ENCODE measurements at regions not wholly inside any gene's neighbourhood (a gene's known extent, or its start where the extent isn't known, plus 50 kb on each side); places are given as distances from the start of the nearest gene placed in this dataset.

DNA sequence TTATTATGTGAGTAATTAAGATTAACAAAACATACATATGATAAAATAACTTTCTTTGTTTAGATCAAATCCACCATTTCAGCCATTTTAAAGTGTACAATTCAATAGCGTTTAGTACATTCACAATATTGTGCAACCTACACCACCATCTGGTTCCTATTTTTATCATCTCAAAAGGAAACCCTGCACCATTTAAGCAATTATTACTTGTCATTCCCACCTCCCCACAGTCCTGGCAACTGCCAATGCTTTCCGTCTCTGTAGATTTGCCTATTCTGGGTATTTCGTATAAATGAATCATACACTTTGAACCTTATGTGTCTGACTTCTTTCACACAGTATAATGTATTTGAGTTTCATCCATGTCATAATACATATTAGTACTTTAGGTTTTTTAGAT, 162.5 kb upstream of the CNTNAP4 start:
- TF ChIP-seq POLR2A (IDR thresholded peaks at IDR 0.05), result no peak
- TF ChIP-seq, protein P1, sequence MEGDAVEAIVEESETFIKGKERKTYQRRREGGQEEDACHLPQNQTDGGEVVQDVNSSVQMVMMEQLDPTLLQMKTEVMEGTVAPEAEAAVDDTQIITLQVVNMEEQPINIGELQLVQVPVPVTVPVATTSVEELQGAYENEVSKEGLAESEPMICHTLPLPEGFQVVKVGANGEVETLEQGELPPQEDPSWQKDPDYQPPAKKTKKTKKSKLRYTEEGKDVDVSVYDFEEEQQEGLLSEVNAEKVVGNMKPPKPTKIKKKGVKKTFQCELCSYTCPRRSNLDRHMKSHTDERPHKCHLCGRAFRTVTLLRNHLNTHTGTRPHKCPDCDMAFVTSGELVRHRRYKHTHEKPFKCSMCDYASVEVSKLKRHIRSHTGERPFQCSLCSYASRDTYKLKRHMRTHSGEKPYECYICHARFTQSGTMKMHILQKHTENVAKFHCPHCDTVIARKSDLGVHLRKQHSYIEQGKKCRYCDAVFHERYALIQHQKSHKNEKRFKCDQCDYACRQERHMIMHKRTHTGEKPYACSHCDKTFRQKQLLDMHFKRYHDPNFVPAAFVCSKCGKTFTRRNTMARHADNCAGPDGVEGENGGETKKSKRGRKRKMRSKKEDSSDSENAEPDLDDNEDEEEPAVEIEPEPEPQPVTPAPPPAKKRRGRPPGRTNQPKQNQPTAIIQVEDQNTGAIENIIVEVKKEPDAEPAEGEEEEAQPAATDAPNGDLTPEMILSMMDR (IDR thresholded peaks at IDR 0.05), result no peak
